SK-N-MC (cell line): ENCODE measurements at regions not wholly inside any gene's neighbourhood (a gene's known extent, or its start where the extent isn't known, plus 50 kb on each side); places are given as distances from the start of the nearest gene placed in this dataset.
"Not testable (repeated sequence)": the region's sequence is repeated elsewhere in the genome, so short reads cannot be mapped to it uniquely, and the experiment has no call there.

ENCODE experiments used
- DNase-seq: peaks from one replicate; pipeline ENCODE4 v3.0.0-alpha.2; 2011; ENCODE audit warnings: low read depth, low spot score
- H3K27ac ChIP-seq: fragments of 200-600 bp; sonication (generic); 2 replicates; pipeline ENCODE4 v1.5.1; 2016; ENCODE audit warnings: mixed run types
- H3K36me3 ChIP-seq: fragments of 200-600 bp; sonication (generic); 2 replicates; pipeline ENCODE4 v1.6.1; 2017; ENCODE audit warnings: antibody characterized with exemption, low read length, mixed read lengths; ENCODE audit not compliant: insufficient read depth
- H3K4me3 ChIP-seq: fragments of 200-600 bp; sonication (generic); 2 replicates; pipeline ENCODE4 v1.5.1; 2016
- H3K9ac ChIP-seq: fragments of 200-600 bp; sonication (generic); 2 replicates; pipeline ENCODE4 v1.8.0; 2017; ENCODE audit warnings: mixed run types, mixed read lengths; ENCODE audit not compliant: insufficient read length
- H3K9me3 ChIP-seq: fragments of 200-600 bp; sonication (generic); 2 replicates; pipeline ENCODE4 v1.6.1; 2017; ENCODE audit warnings: low read depth, mild to moderate bottlenecking, antibody characterized with exemption, low read length, moderate library complexity, mixed read lengths
- EZH2 ChIP-seq: fragments of 200-600 bp; sonication (generic); IDR thresholded peaks from one replicate; pipeline ENCODE4 v1.6.1; 2017; ENCODE audit warnings: antibody characterized with exemption
- FOXP2 ChIP-seq: optimal IDR thresholded peaks from 2 replicates; pipeline ENCODE3; 2011; ENCODE audit warnings: mild to moderate bottlenecking, moderate library complexity; ENCODE audit not compliant: insufficient read depth; ENCODE audit errors: extremely low read length, control extremely low read depth
- POLR2AphosphoS5 ChIP-seq: IDR thresholded peaks from 2 replicates; pipeline ENCODE4 v1.6.1; 2012; ENCODE audit warnings: mild to moderate bottlenecking, low read depth, low read length, borderline replicate concordance

GRCh38 chr3:127043041-127043641, 60.2 kb downstream of the PLXNA1 start:
- Histone ChIP-seq H3K9ac (no peak overlapping the region), H3K27ac (no peak overlapping the region), H3K4me3 (no peak overlapping the region), H3K9me3 (no peaks in the 10 kb centered on the region), H3K36me3 (no peaks in the 10 kb centered on the region)
- DNase-seq = no peak
- TF ChIP-seq EZH2 = no peak
- no peak for TF ChIP-seq FOXP2
- no peak for TF ChIP-seq POLR2AphosphoS5

DNA sequence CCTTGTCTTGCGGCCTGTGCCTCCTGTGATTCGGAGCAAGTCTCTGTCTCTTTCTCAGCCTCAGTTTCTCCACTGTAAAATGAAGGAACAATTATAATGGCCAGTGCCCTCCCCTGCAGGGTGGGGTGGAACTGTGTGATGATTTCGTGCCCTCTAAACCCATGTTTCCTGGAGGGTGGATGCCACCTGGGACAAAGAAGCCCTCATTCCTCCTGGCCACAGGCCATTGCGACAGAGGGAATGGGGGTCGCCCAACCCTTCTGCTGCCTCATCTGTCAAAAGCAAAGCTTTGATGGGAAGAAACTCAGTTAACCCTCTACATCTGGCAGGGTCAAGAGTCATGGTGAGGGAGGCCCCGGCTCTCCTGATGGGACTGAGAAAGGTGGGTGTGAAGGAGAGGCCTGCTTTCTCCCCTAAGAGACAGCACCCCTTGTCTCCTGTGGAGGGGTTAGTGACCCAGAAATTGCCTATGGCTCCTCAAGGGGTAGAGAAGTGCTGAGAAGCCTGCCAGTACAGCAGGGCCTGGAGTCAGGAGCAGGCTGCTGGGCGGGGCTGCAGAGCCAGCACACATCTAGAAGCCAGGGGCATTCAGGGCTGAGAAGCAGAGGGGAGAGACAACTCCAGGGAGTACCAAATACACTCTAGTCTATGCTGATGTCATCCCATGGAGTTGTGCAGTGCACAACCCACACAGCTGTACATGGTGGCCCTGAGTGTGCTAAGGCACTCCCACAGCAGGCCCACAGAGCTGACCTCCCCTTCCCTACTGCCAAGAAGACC, 61.0 kb downstream of the PLXNA1 start:
- no peak overlapping the region for H3K9ac ChIP-seq
- H3K4me3 ChIP-seq = no peak overlapping the region
- TF ChIP-seq POLR2AphosphoS5 = no peak
- TF ChIP-seq EZH2 = no peak
- TF ChIP-seq FOXP2 = no peak
- no peaks in the 10 kb centered on the region for H3K36me3 ChIP-seq
- no peak overlapping the region for H3K27ac ChIP-seq
- H3K9me3 ChIP-seq = no peaks in the 10 kb centered on the region
- no peak for DNase-seq

- TF ChIP-seq EZH2 (no peak), POLR2AphosphoS5 (no peak), FOXP2 (no peak)
- Histone ChIP-seq H3K4me3 (peak overlapping the region; percentile 41; the same call in 1 of the 2 replicates), H3K27ac (0 out of 2 replicates have a peak overlapping the region, but pooled peaks have one; percentile 25), H3K9me3 (peaks cover 4% of the 10 kb centered on the region; the same call in 1 of the 2 replicates), H3K9ac (no peak overlapping the region), H3K36me3 (no peaks in the 10 kb centered on the region)
- DNase-seq = no peak
Observed at GRCh38 chr3:127044996-127045395, 62.1 kb downstream of the PLXNA1 start.

DNA sequence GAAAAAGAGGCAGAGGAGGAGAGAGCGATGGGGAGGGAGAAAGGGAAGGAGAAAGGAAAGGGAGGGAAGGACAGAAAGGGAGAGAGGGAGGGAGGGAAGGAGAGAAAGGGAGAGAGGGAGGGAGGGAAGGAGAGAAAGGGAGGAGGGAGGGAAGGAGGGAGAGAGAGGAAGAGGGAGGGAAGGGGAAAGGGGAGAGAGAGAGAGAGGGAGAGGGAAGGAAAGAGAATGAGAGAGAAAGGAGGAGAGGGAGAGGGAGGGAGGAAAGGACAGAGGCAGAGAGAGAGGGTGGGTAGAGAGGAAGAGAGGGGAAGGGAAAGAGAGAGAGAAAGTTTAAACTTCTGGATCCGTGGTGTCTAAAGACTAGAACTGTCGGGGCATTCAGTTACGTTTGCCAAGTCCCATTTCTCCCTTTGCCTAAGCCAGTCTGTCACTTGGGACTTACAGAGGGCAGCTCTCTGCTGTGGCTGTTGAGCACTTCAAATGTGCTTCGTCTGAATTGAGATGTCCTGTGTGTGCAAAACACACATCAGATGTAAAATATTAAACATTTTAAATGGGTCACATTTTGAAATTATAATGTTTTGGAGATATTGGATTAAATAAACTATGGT, 62.6 kb downstream of the PLXNA1 start:
- H3K4me3 ChIP-seq = peak overlapping the region; percentile 41; the same call in 1 of the 2 replicates
- 0 out of 2 replicates have a peak overlapping the region, but pooled peaks have one; percentile 25 for H3K27ac ChIP-seq
- peaks cover 5% of the 10 kb centered on the region; the same call in 1 of the 2 replicates for H3K9me3 ChIP-seq
- H3K36me3 ChIP-seq = no peaks in the 10 kb centered on the region
- no peak overlapping the region for H3K9ac ChIP-seq
- no peak for DNase-seq
- TF ChIP-seq POLR2AphosphoS5 (no peak), EZH2 (no peak), FOXP2 (no peak)

GRCh38 chr3:127046690-127047089, 63.8 kb downstream of the PLXNA1 start:
- H3K27ac ChIP-seq, H3K9me3 ChIP-seq, H3K36me3 ChIP-seq, DNase-seq, H3K4me3 ChIP-seq, H3K9ac ChIP-seq: not testable (repeated sequence)

DNA sequence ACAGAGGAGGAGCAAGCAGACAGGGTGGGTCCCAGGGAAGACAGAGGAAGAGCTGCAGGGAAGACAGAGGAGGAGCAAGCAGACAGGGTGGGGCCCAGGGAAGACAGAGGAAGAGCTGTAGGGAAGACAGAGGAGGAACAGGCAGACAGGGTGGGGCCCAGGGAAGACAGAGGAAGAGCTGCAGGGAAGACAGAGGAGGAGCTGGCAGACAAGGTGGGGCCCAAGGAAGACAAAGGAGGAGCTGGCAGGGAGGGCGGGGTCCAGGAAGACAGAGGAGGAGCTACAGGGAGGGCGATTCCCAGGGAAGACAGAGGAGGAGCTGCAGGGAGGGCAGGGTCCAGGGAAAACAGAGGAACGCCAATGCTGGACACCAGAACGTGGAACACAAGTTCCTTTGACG, 66.5 kb downstream of the PLXNA1 start:
- H3K4me3 ChIP-seq = no peak overlapping the region
- no peak overlapping the region for H3K9ac ChIP-seq
- H3K36me3 ChIP-seq = no peaks in the 10 kb centered on the region

GRCh38 chr3:127050733-127051132, 67.8 kb downstream of the PLXNA1 start:
- no peak for TF ChIP-seq POLR2AphosphoS5
- no peak for TF ChIP-seq FOXP2
- no peak for TF ChIP-seq EZH2
- peaks cover 5% of the 10 kb centered on the region; the same call in 1 of the 2 replicates for H3K9me3 ChIP-seq
- no peak for DNase-seq
- H3K36me3 ChIP-seq = no peaks in the 10 kb centered on the region
- H3K4me3 ChIP-seq = no peak overlapping the region
- H3K9ac ChIP-seq = no peak overlapping the region
- H3K27ac ChIP-seq = no peak overlapping the region

More for the DNA sequence above, 66.5 kb downstream of the PLXNA1 start:
- H3K9me3 ChIP-seq = peaks cover 5% of the 10 kb centered on the region; the same call in 1 of the 2 replicates
- no peak overlapping the region for H3K27ac ChIP-seq
- TF ChIP-seq POLR2AphosphoS5 (no peak), FOXP2 (no peak), EZH2 (no peak)
- peak; percentile 16 for DNase-seq

- peaks cover 5% of the 10 kb centered on the region; the same call in 1 of the 2 replicates for H3K9me3 ChIP-seq
- DNase-seq = no peak
- TF ChIP-seq POLR2AphosphoS5 = no peak
- TF ChIP-seq EZH2 = no peak
- TF ChIP-seq FOXP2 = no peak
Observed at GRCh38 chr3:127052121-127052561, 69.2 kb downstream of the PLXNA1 start.

More at GRCh38 chr3:127052121-127052561, 69.2 kb downstream of the PLXNA1 start:
- H3K27ac ChIP-seq = no peak overlapping the region
- H3K4me3 ChIP-seq = no peak overlapping the region
- no peak overlapping the region for H3K9ac ChIP-seq
- H3K36me3 ChIP-seq = no peaks in the 10 kb centered on the region
